Heart left ventricle (tissue), 16 donors: ENCODE measurements at regions not wholly inside any gene's neighbourhood (a gene's known extent, or its start where the extent isn't known, plus 50 kb on each side); places are given as distances from the start of the nearest gene placed in this dataset.

Experiments used
- ATAC-seq, 4 donors: fragments of 200-7000 bp; cut with Tn5 transposase; one replicate each; pipeline ENCODE4 v1.9.1; 2020 to 2022; ENCODE audit warnings: moderate library complexity in 4 of 4, mild to moderate bottlenecking in 3 of 4, moderate number of reproducible peaks in 1 of 4
- DNase-seq, 5 donors: peaks; one replicate each; pipeline ENCODE4 v3.0.0-alpha.2; 2020
- H3K27ac ChIP-seq, 12 donors: fragments of 200-600 bp; sonication (generic) in 4 of 12; one replicate each; pipeline versions ENCODE4 v1.5.0 to v1.8.0; 2016 to 2022; ENCODE audit warnings: mild to moderate bottlenecking in 2 of 12
- H3K27me3 ChIP-seq, 9 donors: fragments of 200-600 bp; sonication (generic) in 2 of 9; one replicate each; pipeline versions ENCODE4 v1.5.1 to v1.8.0; 2016 to 2022; ENCODE audit warnings: mild to moderate bottlenecking in 3 of 9
- H3K36me3 ChIP-seq, 9 donors: fragments of 200-600 bp; sonication (generic) in 2 of 9; one replicate each; pipeline versions ENCODE4 v1.5.0 to v1.8.0; 2018 to 2022; ENCODE audit warnings: mild to moderate bottlenecking in 2 of 9
- H3K4me1 ChIP-seq, 12 donors: fragments of 200-600 bp; sonication (generic) in 4 of 12; one replicate each; pipeline versions ENCODE4 v1.5.0 to v1.8.0; 2016 to 2022; ENCODE audit warnings: mild to moderate bottlenecking in 3 of 12
- H3K4me3 ChIP-seq, 12 donors: fragments of 200-600 bp; sonication (generic) in 4 of 12; one replicate each; pipeline versions ENCODE4 v1.5.0 to v1.8.0; 2017 to 2022; ENCODE audit warnings: mild to moderate bottlenecking in 9 of 12, moderate library complexity in 4 of 12
- H3K9me3 ChIP-seq, 12 donors: fragments of 200-600 bp; sonication (generic) in 4 of 12; one replicate each; pipeline versions ENCODE4 v1.5.0 to v1.8.0; 2016 to 2022; ENCODE audit warnings: mild to moderate bottlenecking in 1 of 12
- POLR2A ChIP-seq, 2 donors: fragments of 450-650 bp; IDR thresholded peaks; one replicate each; pipeline ENCODE4 v1.6.1; 2017; ENCODE audit warnings: antibody characterized with exemption in 2 of 2, mild to moderate bottlenecking in 2 of 2, moderate library complexity in 2 of 2
- WGBS, 4 donors: extraction: QIAGEN DNeasy Blood & Tissue Kit in 2 of 4; methylation state at CpG; one replicate each; pipeline versions ENCODE4 v1.1.5 to v1.1.7; 2013 to 2018; 5-methylcytosine and 5-hydroxymethylcytosine counted together
- intact Hi-C, 10 donors: fragments of 100-400 bp; cut with DNase I; formaldehyde crosslinking; loops; one replicate each; pipeline versions ENCODE4 v1.11.1 to v1.14.2; 2022
- TF ChIP-seq, protein P1 (sequence below), 12 donors: fragments of 200-600 bp; sonication (generic) in 4 of 12; IDR thresholded peaks; one replicate each; pipeline versions ENCODE4 v1.5.0 to v1.8.0; 2018 to 2022; ENCODE audit warnings: antibody characterized with exemption in 12 of 12, mild to moderate bottlenecking in 5 of 12
- donor health status: ischemic (EF 13 %, LVEDD 7.1; RV severe dilation, severe dysfunction).
- donor health status: healthy with polysubstance abuse.
- donor health status: DM: no; HTN: yes; CAD: no.
- donor health status: DM: no; HTN: no; CAD: no.
- donor health status: ischemic (EF 25% LVEDD 6.9; RV normal size, moderate dysfunction).
- donor health status: ischemic (EF 25% LVEDD 5.7; RV mildly dilated, moderate dysfunction).
- donor health status: healthy.
- donor health status: DM: yes; HTN: yes; CAD: no.
- donor health status: ischemic (EF 35%, LVEDD 5.7; RV mildly dilated, moderate dysfunction).
- donor health status: nonischemic (EF 11% LVEDD 7.7; RV severe dilation, severe dysfunction).
- donor health status: DM: yes; HTN: yes; CAD: no.
- donor health status: PGD.
- donor health status: ischemic (EF 29% LVEDD 5.4; RV normal size, mild dysfunction).
- donor health status: nonischemic (EF 23%, LVEDD 6.1; RV moderate dilation, normal function).

DNA sequence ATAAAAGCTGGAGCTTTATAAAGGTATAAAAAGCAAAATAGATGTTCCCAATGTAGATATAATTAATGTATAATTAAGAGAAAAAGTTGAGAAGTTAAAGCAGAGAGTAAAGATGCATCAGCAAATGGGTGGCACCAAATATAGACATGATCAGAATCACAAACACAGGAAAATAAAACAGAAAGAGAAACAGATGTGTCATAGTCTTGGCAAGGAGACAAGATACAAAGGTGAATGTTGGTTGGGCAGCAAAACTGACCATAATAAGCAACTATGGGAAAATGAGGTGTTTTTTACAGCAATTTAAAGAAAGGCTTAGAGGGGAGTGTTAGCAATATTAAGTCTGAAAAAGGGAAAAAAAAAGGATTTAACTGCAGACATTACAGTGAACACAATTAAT, 135.4 kb upstream of the CLEC14A start:
- H3K4me1 ChIP-seq = peaks cover 0 to 5% (median 0%) of the 10 kb centered on the region in 12 donors
- no peak overlapping the region for H3K27ac ChIP-seq
- no peaks in the 10 kb centered on the region for H3K9me3 ChIP-seq
- ATAC-seq (peak in 1 of 4 donors; percentile 14), DNase-seq (no peak)
- H3K27me3 ChIP-seq = no peaks in the 10 kb centered on the region
- TF ChIP-seq, protein P1, sequence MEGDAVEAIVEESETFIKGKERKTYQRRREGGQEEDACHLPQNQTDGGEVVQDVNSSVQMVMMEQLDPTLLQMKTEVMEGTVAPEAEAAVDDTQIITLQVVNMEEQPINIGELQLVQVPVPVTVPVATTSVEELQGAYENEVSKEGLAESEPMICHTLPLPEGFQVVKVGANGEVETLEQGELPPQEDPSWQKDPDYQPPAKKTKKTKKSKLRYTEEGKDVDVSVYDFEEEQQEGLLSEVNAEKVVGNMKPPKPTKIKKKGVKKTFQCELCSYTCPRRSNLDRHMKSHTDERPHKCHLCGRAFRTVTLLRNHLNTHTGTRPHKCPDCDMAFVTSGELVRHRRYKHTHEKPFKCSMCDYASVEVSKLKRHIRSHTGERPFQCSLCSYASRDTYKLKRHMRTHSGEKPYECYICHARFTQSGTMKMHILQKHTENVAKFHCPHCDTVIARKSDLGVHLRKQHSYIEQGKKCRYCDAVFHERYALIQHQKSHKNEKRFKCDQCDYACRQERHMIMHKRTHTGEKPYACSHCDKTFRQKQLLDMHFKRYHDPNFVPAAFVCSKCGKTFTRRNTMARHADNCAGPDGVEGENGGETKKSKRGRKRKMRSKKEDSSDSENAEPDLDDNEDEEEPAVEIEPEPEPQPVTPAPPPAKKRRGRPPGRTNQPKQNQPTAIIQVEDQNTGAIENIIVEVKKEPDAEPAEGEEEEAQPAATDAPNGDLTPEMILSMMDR (IDR thresholded peaks at IDR 0.05) = no peak
- TF ChIP-seq POLR2A (IDR thresholded peaks at IDR 0.05) = no peak
- intact Hi-C loops = no loop called here
- no peak overlapping the region for H3K4me3 ChIP-seq
- H3K36me3 ChIP-seq = no peaks in the 10 kb centered on the region

DNA sequence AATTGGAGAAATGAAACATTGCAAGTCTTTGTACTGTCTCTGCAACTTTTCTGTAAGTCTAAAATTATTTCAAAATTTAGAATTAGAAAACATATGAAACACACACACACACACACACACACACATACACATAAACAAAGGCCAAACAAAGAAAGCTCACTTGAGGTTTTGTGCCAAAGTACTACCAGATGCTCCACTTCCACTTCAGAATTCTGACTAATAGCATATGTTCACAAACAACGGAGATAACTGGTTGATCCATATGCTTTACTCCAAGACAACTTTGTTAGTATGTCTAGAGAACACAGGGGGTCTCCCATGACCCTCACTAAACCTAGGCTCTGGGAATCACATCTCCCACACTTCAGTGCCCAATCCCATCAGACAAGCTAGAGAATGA, 133.8 kb upstream of the CLEC14A start:
- intact Hi-C loops = no loop called here
- H3K9me3 ChIP-seq = no peaks in the 10 kb centered on the region
- ATAC-seq (no peak), DNase-seq (no peak)
- no peak for TF ChIP-seq POLR2A (IDR thresholded peaks at IDR 0.05)
- TF ChIP-seq, protein P1 (IDR thresholded peaks at IDR 0.05) = no peak
- H3K36me3 ChIP-seq = no peaks in the 10 kb centered on the region
- no peak overlapping the region for H3K4me3 ChIP-seq
- 64 to 83% (median 72%) methylated on average over 1 of the region's 1 CpG for WGBS, 4 donors
- no peaks in the 10 kb centered on the region for H3K27me3 ChIP-seq
- H3K27ac ChIP-seq = no peak overlapping the region
- peaks cover 0 to 5% (median 0%) of the 10 kb centered on the region in 12 donors for H3K4me1 ChIP-seq

DNA sequence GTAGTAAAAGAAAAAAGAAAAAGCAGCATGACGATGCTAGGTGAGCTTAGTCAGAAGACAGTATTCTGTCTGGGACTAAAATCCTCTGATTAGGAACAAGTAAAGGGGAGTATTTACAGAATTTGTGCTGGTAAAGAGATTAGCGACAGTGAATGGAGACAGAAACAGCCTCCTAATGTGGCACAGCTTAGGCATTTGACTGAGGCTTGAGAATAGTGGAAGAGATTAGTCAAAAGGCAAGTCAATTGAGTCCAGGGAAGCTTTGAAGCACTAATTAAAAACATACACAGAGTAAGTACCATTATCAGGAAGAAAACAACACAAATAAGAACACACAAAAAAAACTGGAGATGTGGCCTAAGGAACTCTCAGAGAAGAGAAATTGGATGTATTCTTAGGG, 131.9 kb upstream of the CLEC14A start:
- TF ChIP-seq, protein P1 (IDR thresholded peaks at IDR 0.05) = no peak
- Histone ChIP-seq H3K4me3 (no peak overlapping the region), H3K36me3 (no peaks in the 10 kb centered on the region), H3K4me1 (peaks cover 0 to 5% (median 0%) of the 10 kb centered on the region in 12 donors), H3K27me3 (no peaks in the 10 kb centered on the region), H3K9me3 (no peaks in the 10 kb centered on the region), H3K27ac (no peak overlapping the region)
- intact Hi-C loops = no loop called here
- no peak for DNase-seq
- 78 to 83% (median 80%) methylated on average over 2 of the region's 2 CpGs for WGBS, 4 donors
- ATAC-seq = no peak

DNA sequence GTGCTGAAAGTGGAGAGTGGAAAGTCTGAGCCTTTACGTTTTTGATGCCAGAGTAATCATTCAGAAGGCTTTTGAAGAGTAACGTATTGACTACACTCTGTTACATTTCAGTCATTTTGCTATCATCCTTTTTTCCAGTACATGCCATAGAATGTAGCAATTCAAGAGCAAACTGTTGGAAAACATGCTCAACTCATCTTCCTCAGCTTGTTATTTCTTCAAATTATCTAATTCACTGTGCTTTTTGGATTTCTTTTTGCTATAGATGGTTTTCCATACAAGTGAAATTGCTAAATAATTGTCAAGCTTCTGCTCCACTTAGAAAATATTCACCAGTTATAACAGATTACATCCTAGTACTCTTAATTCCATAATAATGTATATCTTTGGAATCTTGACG, 129.9 kb upstream of the CLEC14A start:
- no peak for TF ChIP-seq POLR2A (IDR thresholded peaks at IDR 0.05)
- TF ChIP-seq, protein P1 (IDR thresholded peaks at IDR 0.05) = no peak
- intact Hi-C loops = no loop called here
- H3K27me3 ChIP-seq = no peaks in the 10 kb centered on the region
- WGBS, 4 donors = 69 to 77% (median 76%) methylated on average over 3 of the region's 3 CpGs
- peaks cover 0 to 12% (median 2%) of the 10 kb centered on the region in 12 donors for H3K9me3 ChIP-seq
- DNase-seq = no peak
- H3K4me3 ChIP-seq = no peak overlapping the region
- no peak for ATAC-seq
- H3K36me3 ChIP-seq = no peaks in the 10 kb centered on the region
- no peak overlapping the region for H3K27ac ChIP-seq
- H3K4me1 ChIP-seq = no peaks in the 10 kb centered on the region
